ENCODE measurements at regions not wholly inside any gene's neighbourhood (a gene's known extent, or its start where the extent isn't known, plus 50 kb on each side); places are given as distances from the start of the nearest gene placed in this dataset.
"Not testable (repeated sequence)": the region's sequence is repeated elsewhere in the genome, so short reads cannot be mapped to it uniquely, and the experiment has no call there.

GRCh38 chr4:111115881-111116280 is 493.0 kb upstream of the PITX2 start:
- no peak for DNase-seq (ENCODE audit: extremely low read depth, low read depth, low spot score)

DNA sequence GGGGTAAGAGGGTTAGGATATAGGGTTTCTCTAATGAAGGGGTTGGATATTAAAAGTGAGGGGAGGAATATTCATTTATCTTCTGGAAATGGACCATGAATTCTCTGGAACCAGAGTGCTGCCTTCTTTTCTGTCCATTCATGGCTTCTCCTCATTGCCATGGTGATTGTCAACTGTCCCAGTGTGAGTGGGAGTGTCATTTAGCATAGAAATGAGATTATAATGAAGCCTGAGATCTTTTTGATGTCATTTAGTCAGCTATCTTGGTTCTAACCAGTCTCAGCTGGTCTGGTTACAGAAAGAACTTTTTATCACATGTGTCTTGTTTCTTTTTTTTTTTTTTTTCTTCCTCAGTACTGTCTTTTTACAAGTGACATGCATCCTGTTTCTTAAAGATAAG is 497.3 kb upstream of the PITX2 start:
- no peak for DNase-seq (ENCODE audit: extremely low read depth, low read depth, low spot score)

DNA sequence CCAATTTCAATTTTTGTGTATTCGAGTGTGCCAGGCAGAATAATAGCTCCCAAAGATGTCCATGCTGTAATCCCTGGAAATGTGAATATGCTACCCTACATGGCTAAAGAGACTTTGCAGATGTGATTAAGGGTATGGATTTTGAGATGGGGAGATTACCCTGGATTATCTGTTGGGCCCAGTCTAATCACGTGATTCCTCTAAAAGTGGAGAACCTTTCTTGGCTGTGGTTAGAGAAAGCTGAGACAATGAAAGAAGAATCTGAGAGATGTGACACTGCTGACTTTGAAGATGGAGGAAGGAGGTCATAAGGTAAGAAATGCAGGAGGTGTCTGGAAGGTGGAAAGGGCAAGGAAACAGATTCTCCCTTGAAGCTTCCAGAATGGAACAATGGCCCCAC is 503.5 kb upstream of the PITX2 start:
- DNase-seq (ENCODE audit: extremely low read depth, low read depth, low spot score) = no peak

GRCh38 chr4:111127841-111128240 is 505.0 kb upstream of the PITX2 start:
- DNase-seq (ENCODE audit: extremely low read depth, low read depth, low spot score) = no peak

- DNase-seq (ENCODE audit: extremely low read depth, low read depth, low spot score) = no peak
These were observed 505.4 kb upstream of the PITX2 start for GRCh38 chr4:111128327-111128726.

DNA sequence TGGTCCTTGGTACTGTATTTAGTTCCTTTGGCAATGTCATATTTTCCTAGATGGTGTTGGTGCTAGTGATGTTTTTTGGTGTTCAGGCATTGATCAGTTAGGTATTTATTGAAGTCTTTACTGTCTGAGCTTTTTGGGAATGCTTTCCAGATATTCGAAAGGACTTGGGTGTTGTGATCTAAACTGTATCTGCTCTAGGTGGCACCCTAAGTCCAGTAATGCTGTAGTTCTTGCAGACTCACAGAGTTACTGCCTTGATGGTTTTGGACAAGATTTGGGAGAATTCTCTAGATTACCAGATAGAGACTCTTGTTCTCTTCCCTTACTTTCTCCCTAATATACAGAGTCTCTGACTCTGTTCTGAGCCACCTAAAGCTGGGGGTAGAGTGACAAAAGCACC is 513.6 kb upstream of the PITX2 start:
- DNase-seq (ENCODE audit: extremely low read depth, low read depth, low spot score) = no peak

- no peak for DNase-seq (ENCODE audit: extremely low read depth, low read depth, low spot score)
These were observed 514.1 kb upstream of the PITX2 start for GRCh38 chr4:111136967-111137366.

- DNase-seq (ENCODE audit: extremely low read depth, low read depth, low spot score) = no peak
These were observed 520.6 kb upstream of the PITX2 start for GRCh38 chr4:111143510-111143909.

GRCh38 chr4:111154934-111155333 is 532.1 kb upstream of the PITX2 start:
- no peak for DNase-seq (ENCODE audit: extremely low read depth, low read depth, low spot score)

DNA sequence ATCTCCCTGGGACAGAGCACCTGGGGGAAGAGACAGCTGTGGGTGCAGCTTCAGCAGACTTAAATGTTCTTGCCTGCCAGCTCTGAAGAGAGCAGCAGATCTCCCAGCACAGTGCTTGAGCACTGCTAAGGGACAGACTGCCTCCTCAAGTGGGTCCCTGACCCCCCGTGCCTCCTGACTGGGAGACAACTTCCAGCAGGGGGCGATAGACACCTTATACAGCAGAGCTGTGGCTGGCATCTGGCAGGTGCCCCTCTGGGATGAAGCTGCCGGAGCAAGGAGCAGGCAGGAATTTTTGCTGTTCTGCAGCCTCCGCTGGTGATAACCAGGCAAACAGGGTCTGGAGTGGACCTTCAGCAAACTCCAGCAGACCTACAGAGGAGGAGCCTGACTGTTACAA is 541.7 kb upstream of the PITX2 start:
- not testable (repeated sequence) for DNase-seq (ENCODE audit: extremely low read depth, low read depth, low spot score)

DNA sequence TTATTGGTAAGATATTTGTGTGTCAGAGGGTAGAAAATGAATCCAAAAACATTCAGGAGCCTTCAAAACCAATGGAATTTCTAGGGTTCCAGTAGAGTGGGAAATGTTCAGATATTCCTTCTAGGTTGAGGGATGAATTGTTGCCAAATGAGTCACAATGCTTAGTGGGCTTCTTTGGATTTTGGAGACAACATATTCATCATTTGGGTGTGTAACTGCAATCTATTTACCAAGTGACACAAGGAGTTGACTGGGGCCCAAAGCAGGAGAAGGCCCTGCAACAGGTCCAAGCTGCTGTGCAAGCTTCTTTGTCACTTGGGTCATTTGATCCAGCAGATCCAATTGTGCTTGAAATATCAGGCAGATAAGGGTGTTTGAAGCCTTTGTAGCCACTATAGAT is 551.5 kb upstream of the PITX2 start:
- DNase-seq (ENCODE audit: extremely low read depth, low read depth, low spot score) = no peak

GRCh38 chr4:111178231-111178630 is 555.4 kb upstream of the PITX2 start:
- no peak for DNase-seq (ENCODE audit: extremely low read depth, low read depth, low spot score)

GRCh38 chr4:111187108-111187507 is 564.2 kb upstream of the PITX2 start:
- no peak for DNase-seq (ENCODE audit: extremely low read depth, low read depth, low spot score)

DNA sequence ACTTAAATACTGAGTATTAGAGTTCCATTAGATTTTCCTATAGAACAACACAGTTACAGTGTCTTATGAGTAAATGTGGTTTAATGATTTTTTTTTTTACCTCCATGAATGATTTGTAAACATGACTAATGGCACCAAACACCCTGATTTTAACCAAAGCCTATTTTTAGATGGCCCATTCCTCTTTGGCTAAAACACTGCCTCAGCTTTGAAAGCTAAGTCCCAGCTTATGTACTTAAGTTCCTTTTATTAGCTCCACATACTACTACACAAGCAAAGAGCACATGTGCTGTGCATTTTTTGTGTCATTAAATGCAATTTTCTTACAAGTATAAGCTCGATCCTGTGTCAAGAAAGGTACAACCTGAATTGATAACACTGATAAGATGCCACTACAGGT is 575.6 kb upstream of the PITX2 start:
- no peak for DNase-seq (ENCODE audit: extremely low read depth, low read depth, low spot score)

GRCh38 chr4:111204797-111205196 is 581.9 kb upstream of the PITX2 start:
- no peak for DNase-seq (ENCODE audit: extremely low read depth, low read depth, low spot score)

GRCh38 chr4:111208970-111209369 is 586.1 kb upstream of the PITX2 start:
- no peak for DNase-seq (ENCODE audit: extremely low read depth, low read depth, low spot score)

DNA sequence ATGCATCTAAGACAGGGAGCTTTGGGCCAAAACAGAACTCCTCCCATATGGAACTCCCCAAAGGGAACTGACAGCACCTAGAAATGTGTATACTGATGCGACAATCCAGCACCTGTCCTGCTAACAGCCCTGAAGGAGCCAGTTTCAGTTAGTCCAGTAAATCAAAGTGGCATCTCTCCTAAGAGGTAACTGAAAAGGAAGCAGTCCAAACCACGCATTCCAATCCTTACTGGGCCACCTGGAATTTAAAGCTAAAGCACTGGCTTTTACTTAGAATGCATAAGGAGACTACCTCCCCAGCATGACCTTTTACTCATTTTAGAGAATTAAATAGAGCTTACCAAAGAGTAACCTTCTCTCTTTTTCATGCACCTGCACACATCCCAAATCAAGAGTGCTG is 586.8 kb upstream of the PITX2 start:
- no peak for DNase-seq (ENCODE audit: extremely low read depth, low read depth, low spot score)

DNA sequence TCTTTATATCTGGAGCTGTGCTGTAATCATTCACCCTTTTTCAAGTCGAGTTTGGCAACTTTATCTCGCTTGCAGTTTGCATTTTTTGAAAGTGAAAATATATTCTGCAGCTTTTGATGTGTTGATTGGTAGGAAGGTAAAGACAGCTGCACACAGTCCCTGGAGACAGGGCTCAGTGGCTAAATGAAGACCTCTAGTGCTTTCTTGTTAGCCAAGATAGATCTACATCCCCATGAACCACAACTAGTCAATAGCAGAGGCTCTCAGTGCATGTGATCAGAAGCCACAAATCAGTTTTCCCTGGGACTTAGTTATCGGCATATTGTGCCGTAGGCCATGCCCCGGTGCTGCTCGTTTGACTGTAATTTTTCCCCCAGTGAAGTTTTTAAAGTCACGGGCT is 587.7 kb upstream of the PITX2 start:
- no peak for DNase-seq (ENCODE audit: extremely low read depth, low read depth, low spot score)

GRCh38 chr4:111213531-111213930 is 590.7 kb upstream of the PITX2 start:
- DNase-seq (ENCODE audit: extremely low read depth, low read depth, low spot score) = no peak

GRCh38 chr4:111214371-111214770 is 591.5 kb upstream of the PITX2 start:
- no peak for DNase-seq (ENCODE audit: extremely low read depth, low read depth, low spot score)

GRCh38 chr4:111215755-111216154 is 592.9 kb upstream of the PITX2 start:
- DNase-seq (ENCODE audit: extremely low read depth, low read depth, low spot score) = no peak

- no peak for DNase-seq (ENCODE audit: extremely low read depth, low read depth, low spot score)
These were observed 593.9 kb upstream of the PITX2 start for GRCh38 chr4:111216791-111217190.

DNA sequence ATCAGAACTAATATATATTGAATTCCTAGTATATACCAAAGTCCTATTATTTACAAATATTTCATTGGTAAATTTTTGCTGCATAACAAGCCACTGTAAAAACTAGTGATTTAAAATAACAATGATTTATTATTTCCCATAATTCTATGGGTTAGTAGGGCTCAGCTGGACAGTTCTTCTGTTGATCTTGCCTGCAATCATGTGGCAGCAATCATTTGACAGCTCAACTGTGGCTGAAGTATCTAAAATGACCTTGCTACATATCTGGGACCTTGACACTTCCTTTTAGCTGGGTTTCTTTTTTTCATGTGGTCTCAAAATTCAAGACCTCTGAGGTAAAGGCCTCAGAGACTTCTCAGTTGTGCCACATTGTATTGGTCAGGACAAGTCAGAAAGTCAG is 598.5 kb upstream of the PITX2 start:
- DNase-seq (ENCODE audit: extremely low read depth, low read depth, low spot score) = no peak

DNA sequence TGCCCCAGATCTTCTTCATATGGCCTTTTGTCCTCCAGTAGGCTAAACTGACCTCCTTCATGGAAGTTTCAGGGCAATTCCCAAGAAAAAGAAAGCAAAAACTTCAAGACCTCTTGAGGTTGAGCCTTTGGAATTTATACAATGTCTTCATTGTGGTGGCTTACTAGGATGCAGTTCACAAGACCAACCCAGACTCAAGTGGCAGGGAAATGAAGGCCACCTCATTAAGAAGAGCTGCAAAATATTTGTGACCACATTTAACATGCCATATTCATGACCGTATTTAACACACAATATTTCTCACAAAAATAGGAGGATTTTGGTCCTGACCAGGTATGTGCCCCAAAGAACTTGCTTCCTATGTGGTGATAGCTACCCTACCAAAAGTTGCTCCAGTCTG is 605.5 kb upstream of the PITX2 start:
- no peak for DNase-seq (ENCODE audit: extremely low read depth, low read depth, low spot score)

Measured in glomerular endothelial cell (primary cell).